ENCODE measurements at regions not wholly inside any gene's neighbourhood (a gene's known extent, or its start where the extent isn't known, plus 50 kb on each side); places are given as distances from the start of the nearest gene placed in this dataset.
"Not testable (repeated sequence)": the region's sequence is repeated elsewhere in the genome, so short reads cannot be mapped to it uniquely, and the experiment has no call there.

DNA sequence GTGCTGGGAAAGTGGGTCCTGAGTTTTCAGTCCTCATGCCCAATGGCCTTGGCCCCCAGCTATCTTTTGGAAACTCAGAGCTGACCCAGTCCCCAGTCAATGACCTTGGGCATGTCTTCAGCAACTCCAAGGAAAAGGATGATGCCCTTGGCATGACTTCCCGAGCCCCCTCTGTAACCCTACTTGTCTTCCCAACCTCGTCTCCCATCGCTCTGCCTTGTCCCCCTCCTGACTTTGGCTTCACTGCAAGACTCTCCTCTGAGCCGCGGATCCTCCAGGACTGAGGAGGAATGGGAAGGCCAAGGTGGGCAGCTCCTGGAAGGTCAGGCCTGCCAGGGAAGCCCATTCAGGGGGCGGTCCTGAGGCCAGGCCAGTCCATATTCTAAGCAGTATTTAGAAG, 73.5 kb upstream of the MEF2A start:
- H3K27ac ChIP-seq (replicated peaks), result no peak overlapping the region
- no peak overlapping the region for H3K4me3 ChIP-seq (replicated peaks; ENCODE audit: insufficient read depth, low read length)
- DNase-seq (ENCODE audit: low read depth in 1 of 2, low spot score in 1 of 2), result no peak
- H3K27me3 ChIP-seq (ENCODE audit: insufficient read depth, poor library complexity, severe bottlenecking), result no peaks in the 10 kb centered on the region
- TF ChIP-seq CTCF (IDR thresholded peaks at IDR 0.05; ENCODE audit: insufficient read depth, low read length), result no peak
- TF ChIP-seq POLR2AphosphoS5 (IDR thresholded peaks at IDR 0.05; ENCODE audit: low read depth), result no peak
- TF ChIP-seq GABPA (IDR thresholded peaks at IDR 0.05; ENCODE audit: low read depth), result no peak
- no peak for TF ChIP-seq SPI1 (IDR thresholded peaks at IDR 0.05; ENCODE audit: borderline replicate concordance, low read depth)
- TF ChIP-seq, protein P1, sequence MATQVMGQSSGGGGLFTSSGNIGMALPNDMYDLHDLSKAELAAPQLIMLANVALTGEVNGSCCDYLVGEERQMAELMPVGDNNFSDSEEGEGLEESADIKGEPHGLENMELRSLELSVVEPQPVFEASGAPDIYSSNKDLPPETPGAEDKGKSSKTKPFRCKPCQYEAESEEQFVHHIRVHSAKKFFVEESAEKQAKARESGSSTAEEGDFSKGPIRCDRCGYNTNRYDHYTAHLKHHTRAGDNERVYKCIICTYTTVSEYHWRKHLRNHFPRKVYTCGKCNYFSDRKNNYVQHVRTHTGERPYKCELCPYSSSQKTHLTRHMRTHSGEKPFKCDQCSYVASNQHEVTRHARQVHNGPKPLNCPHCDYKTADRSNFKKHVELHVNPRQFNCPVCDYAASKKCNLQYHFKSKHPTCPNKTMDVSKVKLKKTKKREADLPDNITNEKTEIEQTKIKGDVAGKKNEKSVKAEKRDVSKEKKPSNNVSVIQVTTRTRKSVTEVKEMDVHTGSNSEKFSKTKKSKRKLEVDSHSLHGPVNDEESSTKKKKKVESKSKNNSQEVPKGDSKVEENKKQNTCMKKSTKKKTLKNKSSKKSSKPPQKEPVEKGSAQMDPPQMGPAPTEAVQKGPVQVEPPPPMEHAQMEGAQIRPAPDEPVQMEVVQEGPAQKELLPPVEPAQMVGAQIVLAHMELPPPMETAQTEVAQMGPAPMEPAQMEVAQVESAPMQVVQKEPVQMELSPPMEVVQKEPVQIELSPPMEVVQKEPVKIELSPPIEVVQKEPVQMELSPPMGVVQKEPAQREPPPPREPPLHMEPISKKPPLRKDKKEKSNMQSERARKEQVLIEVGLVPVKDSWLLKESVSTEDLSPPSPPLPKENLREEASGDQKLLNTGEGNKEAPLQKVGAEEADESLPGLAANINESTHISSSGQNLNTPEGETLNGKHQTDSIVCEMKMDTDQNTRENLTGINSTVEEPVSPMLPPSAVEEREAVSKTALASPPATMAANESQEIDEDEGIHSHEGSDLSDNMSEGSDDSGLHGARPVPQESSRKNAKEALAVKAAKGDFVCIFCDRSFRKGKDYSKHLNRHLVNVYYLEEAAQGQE (IDR thresholded peaks at IDR 0.05; ENCODE audit: insufficient replicate concordance, low read depth), result no peak

GRCh38 chr15:99492716-99493115, 73.1 kb upstream of the MEF2A start:
- no peak overlapping the region for H3K27ac ChIP-seq (replicated peaks)
- H3K27me3 ChIP-seq (ENCODE audit: insufficient read depth, poor library complexity, severe bottlenecking), result no peaks in the 10 kb centered on the region
- no peak for DNase-seq (ENCODE audit: low read depth in 1 of 2, low spot score in 1 of 2)
- no peak for TF ChIP-seq SPI1 (IDR thresholded peaks at IDR 0.05; ENCODE audit: borderline replicate concordance, low read depth)
- TF ChIP-seq, protein P1 (IDR thresholded peaks at IDR 0.05; ENCODE audit: insufficient replicate concordance, low read depth), result no peak
- TF ChIP-seq GABPA (IDR thresholded peaks at IDR 0.05; ENCODE audit: low read depth), result no peak
- no peak for TF ChIP-seq CTCF (IDR thresholded peaks at IDR 0.05; ENCODE audit: insufficient read depth, low read length)
- TF ChIP-seq POLR2AphosphoS5 (IDR thresholded peaks at IDR 0.05; ENCODE audit: low read depth), result no peak
- no peak overlapping the region for H3K4me3 ChIP-seq (replicated peaks; ENCODE audit: insufficient read depth, low read length)

- Histone ChIP-seq H3K27ac (replicated peaks) (no peak overlapping the region), H3K4me3 (replicated peaks; ENCODE audit: insufficient read depth, low read length) (no peak overlapping the region), H3K27me3 (ENCODE audit: insufficient read depth, poor library complexity, severe bottlenecking) (no peaks in the 10 kb centered on the region)
- TF ChIP-seq GABPA (IDR thresholded peaks at IDR 0.05; ENCODE audit: low read depth) (no peak), POLR2AphosphoS5 (IDR thresholded peaks at IDR 0.05; ENCODE audit: low read depth) (no peak), SPI1 (IDR thresholded peaks at IDR 0.05; ENCODE audit: borderline replicate concordance, low read depth) (no peak), CTCF (IDR thresholded peaks at IDR 0.05; ENCODE audit: insufficient read depth, low read length) (no peak)
- TF ChIP-seq, protein P1 (IDR thresholded peaks at IDR 0.05; ENCODE audit: insufficient replicate concordance, low read depth), result no peak
- DNase-seq (ENCODE audit: low read depth in 1 of 2, low spot score in 1 of 2), result no peak
Observed at GRCh38 chr15:99493461-99493860, 72.3 kb upstream of the MEF2A start.

DNA sequence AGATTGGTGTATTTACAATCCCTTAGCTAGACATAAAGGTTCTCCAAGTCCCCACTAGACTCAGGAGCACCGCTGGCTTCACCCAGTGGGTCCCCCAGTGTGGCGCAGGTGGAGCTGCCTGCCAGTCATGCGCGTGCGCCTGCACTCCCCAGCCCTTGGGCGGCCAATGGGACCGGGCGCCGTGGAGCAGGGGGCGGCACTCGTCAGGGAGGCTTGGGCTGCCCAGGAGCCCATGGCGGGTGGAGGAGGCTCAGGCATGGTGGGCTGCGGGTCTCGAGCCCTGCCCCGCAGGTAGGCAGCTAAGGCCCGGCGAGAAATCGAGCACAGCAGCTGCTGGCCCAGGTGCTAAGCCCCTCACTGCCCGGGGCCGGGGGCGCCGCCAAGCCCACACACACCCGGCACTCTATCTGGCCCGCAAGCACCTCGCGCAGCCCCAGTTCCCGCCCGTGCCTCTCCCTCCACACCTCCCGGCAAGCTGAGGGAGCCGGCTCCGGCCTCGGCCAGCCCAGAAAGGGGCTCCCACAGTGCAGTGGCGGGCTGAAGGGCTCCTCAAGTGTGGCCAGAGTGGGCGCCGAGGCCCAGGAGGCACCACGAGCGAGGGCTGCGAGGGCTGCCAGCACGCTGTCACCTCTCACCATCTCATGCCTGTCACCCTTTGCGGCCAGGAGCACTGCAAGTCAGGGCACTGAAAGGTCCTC, 71.1 kb upstream of the MEF2A start:
- not testable (repeated sequence) for H3K27ac ChIP-seq (replicated peaks); H3K27me3 ChIP-seq (ENCODE audit: insufficient read depth, poor library complexity, severe bottlenecking); DNase-seq (ENCODE audit: low read depth in 1 of 2, low spot score in 1 of 2); H3K4me3 ChIP-seq (replicated peaks; ENCODE audit: insufficient read depth, low read length)

Data from HL-60 (cell line).